HG02798 (cell line): ENCODE measurements at regions not wholly inside any gene's neighbourhood (a gene's known extent, or its start where the extent isn't known, plus 50 kb on each side); places are given as distances from the start of the nearest gene placed in this dataset.
A peak's percentile ranks its signal among the peaks of the same experiment; 100 is the strongest.

Experiments used
- ATAC-seq: cut with Tn5 transposase; IDR thresholded peaks from one replicate; pipeline ENCODE4 v1.9.1; 2021; ENCODE audit warnings: mild to moderate bottlenecking; ENCODE audit not compliant: unreplicated experiment, poor library complexity

- no peak for ATAC-seq
Measured at GRCh38 chr7:41156268-41156667, 546.6 kb downstream of the INHBA start.

DNA sequence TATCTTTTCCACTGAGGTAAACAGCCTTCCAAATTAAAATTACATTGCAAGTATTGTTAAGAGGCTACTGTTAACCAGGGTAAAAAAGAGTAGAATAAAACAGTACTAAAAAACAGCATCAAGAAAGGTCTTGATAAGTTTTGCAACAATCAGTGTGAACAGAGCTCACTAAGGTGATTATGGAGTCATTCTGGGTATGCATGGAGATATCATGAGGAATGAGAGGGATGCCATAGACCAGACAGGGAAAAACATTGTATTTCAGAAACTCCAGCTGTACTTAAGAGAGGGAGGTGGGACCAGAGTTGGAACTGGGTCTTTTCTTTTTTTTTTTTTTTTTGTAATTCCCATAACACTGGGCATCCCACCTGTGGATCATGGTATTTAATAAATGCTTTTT is 549.6 kb downstream of the INHBA start:
- no peak for ATAC-seq

DNA sequence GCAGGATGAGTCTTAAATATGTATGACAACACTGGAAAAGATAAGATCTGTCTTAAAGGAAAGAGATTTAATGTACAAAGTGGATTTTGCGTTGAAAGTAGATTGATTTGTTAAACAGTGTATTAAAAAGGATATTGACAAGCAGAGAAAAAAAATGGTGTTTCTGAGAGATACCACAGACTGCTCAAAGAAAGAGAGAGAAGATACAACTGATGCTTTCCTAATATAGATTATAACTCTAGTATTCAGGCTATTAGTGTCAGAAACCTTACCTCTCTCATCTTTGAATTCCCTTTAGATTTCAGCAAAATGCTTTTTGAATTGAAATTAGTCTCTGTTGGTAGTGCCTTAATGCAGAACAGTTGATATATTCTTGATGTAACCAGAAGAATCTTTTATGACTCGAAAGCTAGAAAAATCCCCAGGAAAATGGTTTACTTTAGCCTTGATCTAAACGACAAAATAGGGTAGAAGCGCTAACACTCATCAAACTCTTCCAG is 550.7 kb downstream of the INHBA start:
- ATAC-seq: no peak

GRCh38 chr7:41149576-41149975 is 553.3 kb downstream of the INHBA start:
- ATAC-seq: no peak

DNA sequence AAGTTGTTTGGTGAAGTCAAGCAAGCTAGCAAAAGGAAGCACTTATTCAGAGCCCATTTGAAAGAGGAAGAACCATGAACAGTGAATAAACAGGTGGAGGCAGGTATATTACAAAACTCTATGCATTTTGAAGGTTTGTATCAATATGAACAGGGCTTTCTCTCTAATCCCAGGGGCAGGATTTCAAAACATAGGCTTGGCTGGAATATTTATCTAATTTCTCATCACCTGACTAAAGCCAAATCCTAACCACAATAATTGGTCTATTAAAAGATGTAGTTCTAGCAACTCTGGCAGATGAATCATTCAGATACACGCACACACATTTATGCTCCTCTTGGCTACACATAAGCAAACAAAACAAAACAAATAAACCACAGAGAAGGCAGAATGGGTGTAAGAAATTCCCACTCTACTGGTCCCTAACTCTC is 554.4 kb downstream of the INHBA start:
- ATAC-seq: no peak

GRCh38 chr7:41147606-41148485 is 555.0 kb downstream of the INHBA start:
- ATAC-seq: no peak

- no peak for ATAC-seq
Measured at GRCh38 chr7:41146429-41146828, 556.5 kb downstream of the INHBA start.

- no peak for ATAC-seq
Measured at GRCh38 chr7:41145656-41146055, 557.2 kb downstream of the INHBA start.

DNA sequence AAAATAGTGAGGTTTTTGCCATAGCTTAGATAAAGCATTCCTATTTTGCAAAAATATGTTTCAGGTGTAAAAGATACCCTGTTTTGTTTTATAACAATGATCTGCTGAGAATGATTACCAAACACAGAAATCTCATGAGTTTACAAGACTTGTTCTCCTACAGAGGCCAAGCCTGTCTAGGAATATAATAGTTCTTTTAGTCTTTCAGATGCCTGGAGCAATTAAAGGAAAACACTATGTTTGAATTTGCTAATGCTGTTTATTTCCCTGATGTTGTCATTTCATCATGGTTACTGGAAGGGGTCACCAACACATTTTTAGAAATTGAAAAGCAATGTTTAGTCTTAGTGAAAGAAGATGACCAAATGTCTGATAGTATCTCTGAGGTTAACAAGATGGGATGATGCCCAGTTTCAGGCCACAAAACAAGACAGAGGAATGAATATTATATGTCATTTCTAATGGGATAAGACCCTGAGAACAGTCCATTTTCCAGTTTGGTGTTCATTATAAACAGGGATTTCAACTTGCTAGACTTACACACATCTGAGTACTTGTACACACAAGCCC is 559.9 kb downstream of the INHBA start:
- no peak for ATAC-seq

DNA sequence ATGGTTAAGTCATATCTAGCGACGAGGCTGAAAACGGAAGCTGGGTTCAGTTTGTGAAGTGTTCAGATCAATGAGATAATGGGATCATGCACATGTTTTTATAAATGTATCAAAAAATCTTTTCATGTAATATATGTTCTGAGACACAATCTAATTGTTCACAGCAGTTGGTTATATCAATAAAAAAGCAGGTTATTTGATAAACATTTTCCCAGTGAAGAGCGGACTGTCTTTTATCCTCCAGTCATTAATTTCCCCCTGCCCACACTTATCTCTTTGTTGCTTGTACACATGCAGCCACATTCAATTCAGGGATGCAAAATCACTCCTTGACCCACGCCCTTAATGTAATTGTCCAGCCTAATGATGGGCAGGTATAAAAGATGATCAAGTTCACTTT is 563.1 kb downstream of the INHBA start:
- ATAC-seq: no peak

DNA sequence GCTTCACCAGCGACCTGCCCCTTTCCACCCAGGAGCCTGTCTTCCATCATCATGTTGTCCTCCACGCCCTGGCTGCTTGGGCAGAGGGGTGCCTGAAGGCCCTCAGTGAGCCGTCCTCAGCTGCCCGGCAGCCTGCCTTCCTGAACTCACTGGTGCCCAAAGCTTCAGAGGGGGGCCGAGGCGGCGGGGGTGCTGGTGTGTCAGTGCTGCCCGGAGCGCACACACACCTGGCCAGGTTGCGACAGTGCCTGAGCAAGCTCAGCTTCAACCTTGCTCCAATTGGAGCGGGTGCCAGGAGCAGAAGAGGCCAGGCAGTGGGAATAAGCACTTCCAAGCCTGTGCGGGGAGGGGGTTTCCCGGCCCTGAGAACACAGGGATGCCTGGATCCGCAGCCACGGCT is 566.3 kb downstream of the INHBA start:
- no peak for ATAC-seq

DNA sequence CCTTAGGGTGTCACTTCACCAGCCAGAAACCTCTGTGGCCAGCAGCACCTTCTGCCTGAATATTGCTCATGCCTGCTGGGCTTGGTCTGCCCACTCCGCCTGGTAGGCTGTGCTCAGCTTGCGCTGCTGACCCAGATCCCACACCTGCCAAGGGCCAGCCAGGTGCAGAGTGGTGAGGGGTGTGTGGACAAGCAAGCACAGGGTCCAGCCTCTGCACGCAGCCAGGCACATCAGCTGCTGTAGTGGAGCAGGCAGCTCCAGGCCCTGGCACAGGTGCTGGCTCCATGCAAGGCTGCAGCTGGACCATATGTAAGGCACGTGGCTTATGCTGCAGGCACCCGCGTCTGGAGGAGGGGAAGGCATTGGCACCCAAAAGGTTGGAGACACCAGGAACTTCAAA is 567.4 kb downstream of the INHBA start:
- no peak for ATAC-seq

- peak; percentile 90 for ATAC-seq
Measured at GRCh38 chr7:41134300-41135255, 568.3 kb downstream of the INHBA start.

GRCh38 chr7:41133690-41134299 is 569.1 kb downstream of the INHBA start:
- peak; percentile 20 for ATAC-seq

GRCh38 chr7:41131956-41132355 is 570.9 kb downstream of the INHBA start:
- ATAC-seq: no peak

GRCh38 chr7:41130561-41131236 is 572.2 kb downstream of the INHBA start:
- no peak for ATAC-seq

DNA sequence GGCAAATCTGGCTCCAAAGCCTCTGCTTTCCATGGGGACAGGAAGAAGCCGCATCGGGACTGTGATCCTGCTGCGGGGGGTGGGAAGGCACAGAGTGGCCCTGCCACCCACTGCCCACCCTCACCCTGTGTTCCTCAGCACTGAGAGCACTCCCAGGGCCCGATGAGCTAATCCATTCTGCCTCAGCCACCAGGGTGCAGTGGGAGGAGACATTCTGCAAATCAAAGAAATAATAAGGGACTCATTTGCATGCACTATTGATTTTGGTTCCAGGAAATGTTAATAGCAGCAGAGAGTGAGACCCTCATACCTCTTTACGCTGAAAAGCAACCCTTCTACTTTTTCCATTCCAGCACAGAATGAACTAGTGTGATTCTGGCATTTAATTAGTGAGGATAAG is 572.8 kb downstream of the INHBA start:
- ATAC-seq: no peak

DNA sequence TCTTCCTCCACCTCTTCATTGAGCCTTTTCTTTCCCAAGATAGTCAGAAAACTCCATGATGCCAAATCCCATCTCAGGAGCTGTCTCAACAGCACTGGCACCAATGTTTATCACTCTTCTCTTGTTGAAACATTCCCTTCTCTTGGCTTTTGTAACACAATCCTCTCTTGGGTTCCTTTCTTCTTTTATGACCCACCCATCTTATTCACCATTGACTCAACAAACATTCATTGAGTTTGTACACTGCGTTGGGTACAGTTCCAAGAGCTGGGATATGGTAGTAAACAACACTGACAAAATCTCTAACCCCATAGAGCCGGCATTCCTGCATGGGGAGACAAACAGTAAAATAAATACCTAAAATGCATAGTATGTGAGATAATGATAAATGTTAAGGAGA is 577.5 kb downstream of the INHBA start:
- no peak for ATAC-seq

DNA sequence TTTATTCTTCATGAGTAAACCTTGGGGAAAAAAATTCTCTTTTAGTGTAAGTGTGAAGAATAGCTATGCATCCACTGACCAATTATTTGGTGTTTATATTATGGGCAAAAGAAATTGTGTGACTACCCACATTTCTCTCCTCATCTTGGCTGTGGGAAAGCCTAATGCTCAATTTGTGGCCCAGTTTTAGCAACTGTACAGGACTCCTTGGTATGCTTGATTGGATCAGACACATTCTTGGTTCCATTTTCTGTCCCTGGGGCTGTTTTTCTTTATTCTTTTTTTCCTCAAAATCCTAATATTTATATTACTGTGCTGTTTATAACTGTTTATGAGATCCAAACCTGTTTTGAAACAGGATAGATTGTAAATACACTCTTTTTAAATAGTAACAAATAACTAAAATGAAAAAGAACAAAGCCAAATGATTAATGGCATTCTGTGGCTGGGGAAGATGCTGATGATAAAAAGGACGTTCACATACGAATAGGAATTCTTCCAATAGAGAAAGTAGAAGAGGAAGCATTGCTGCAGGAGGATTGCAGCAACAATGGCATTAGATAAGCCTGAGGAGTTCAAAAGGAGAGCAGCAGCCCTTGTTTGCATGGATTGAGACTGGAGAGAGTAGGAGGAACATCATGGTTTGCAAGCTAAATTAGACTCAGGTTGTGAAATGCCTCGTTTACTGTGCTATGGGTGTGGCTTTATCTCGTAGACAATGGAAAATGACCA is 580.5 kb downstream of the INHBA start:
- ATAC-seq: no peak
